HCT116 (cell line): ENCODE measurements at regions not wholly inside any gene's neighbourhood (a gene's known extent, or its start where the extent isn't known, plus 50 kb on each side); places are given as distances from the start of the nearest gene placed in this dataset.

Experiments used
- ATAC-seq: fragments of 200-7000 bp; cut with Tn5 transposase; 2 replicates; pipeline ENCODE4 v1.9.1; 2020; ENCODE audit warnings: mild to moderate bottlenecking, moderate library complexity
- BruUV-seq: library from RNA; stranded (reverse); fragments of 400-500 nt; replicated peaks from 2 replicates; lab custom pipeline; 2021; lab: Mats Ljungman, UMichigan
- CTCF ChIA-PET: fragments of 300-600 bp; sonication (Branson Sonifier 250); formaldehyde crosslinking; loops from one replicate; lab custom pipeline; 2021; ENCODE audit warnings: antibody characterized with exemption; lab: Charles Lee
- POLR2A ChIA-PET: fragments of 300-600, 350-600 bp; sonication (Branson Sonifier 250); formaldehyde crosslinking; loops from one replicate; lab custom pipeline; 2021; ENCODE audit warnings: antibody characterized with exemption; lab: Charles Lee
- RAD21 ChIA-PET, 2 experiments: fragments of 300-600 bp; sonication (Branson Sonifier 250); formaldehyde crosslinking; loops; one replicate each; lab custom pipeline; 2023; ENCODE audit warnings: low total read pairs in 2 of 2; ENCODE audit not compliant: uncharacterized antibody in 2 of 2, unreplicated experiment in 2 of 2, low non-redundant PET in 1 of 2; lab: Charles Lee
- DNase-seq: peaks from one replicate; pipeline ENCODE4 v3.0.0-alpha.2; 2010; ENCODE audit warnings: low read depth, low spot score
- H2AFZ ChIP-seq: fragments of 200-600 bp; shearing (Covaris generic), sonication (generic); 2 replicates; pipeline ENCODE4 v1.6.1; 2017; ENCODE audit warnings: low read depth, mixed run types, mixed read lengths, antibody characterized with exemption, low read length; ENCODE audit not compliant: poor library complexity, severe bottlenecking
- H3K27ac ChIP-seq: 2 replicates; pipeline ENCODE4 v1.5.1; 2012; ENCODE audit warnings: low read depth, low read length
- H3K27me3 ChIP-seq: fragments of 200-600 bp; sonication (generic); 2 replicates; pipeline ENCODE4 v1.6.1; 2016; ENCODE audit warnings: mixed run types, low read length, mixed read lengths; ENCODE audit not compliant: insufficient read depth
- H3K36me3 ChIP-seq, 2 experiments: fragments of 200-500 bp in 1 of 2; fragments of 200-600 bp in 1 of 2; sonication (Bioruptor generic) in 1 of 2; sonication (generic) in 1 of 2; 2 replicates each; pipeline versions ENCODE4 v1.5.1 to v1.6.1; 2014 to 2016; ENCODE audit warnings: low read length in 2 of 2, inconsistent platforms in 1 of 2, mixed read lengths in 1 of 2, mixed run types in 1 of 2; ENCODE audit not compliant: insufficient read depth in 2 of 2, control insufficient read depth in 1 of 2
- H3K4me1 ChIP-seq, 2 experiments: fragments of 200-600 bp in 1 of 2; sonication (generic) in 1 of 2; 2 replicates each; pipeline versions ENCODE4 v1.5.1 to v1.6.1; 2012 to 2017; ENCODE audit warnings: low read length in 2 of 2, inconsistent platforms in 1 of 2, mild to moderate bottlenecking in 1 of 2, mixed read lengths in 1 of 2, mixed run types in 1 of 2, moderate library complexity in 1 of 2; ENCODE audit not compliant: insufficient read depth in 2 of 2, control insufficient read depth in 1 of 2
- H3K4me2 ChIP-seq: fragments of 200-600 bp; sonication (generic); 2 replicates; pipeline ENCODE4 v1.6.1; 2017; ENCODE audit warnings: mixed run types, low read length, mixed read lengths
- H3K4me3 ChIP-seq, 2 experiments: fragments of 200-600 bp in 1 of 2; sonication (generic) in 1 of 2; replicated peaks in 1 of 2; 2 replicates each; pipeline ENCODE4 v1.5.1; 2011 to 2016; ENCODE audit warnings: low read length in 2 of 2, control low read depth in 1 of 2, low read depth in 1 of 2, mild to moderate bottlenecking in 1 of 2, mixed read lengths in 1 of 2, mixed run types in 1 of 2
- H3K79me2 ChIP-seq: fragments of 200-600 bp; sonication (generic); 2 replicates; pipeline ENCODE4 v1.6.1; 2017; ENCODE audit warnings: mild to moderate bottlenecking, mixed run types, low read length, moderate library complexity, mixed read lengths; ENCODE audit not compliant: insufficient read depth
- H3K9ac ChIP-seq: fragments of 200-600 bp; sonication (generic); 2 replicates; pipeline ENCODE4 v1.6.1; 2016; ENCODE audit warnings: low read length, mixed read lengths
- H3K9me2 ChIP-seq: fragments of 200-600 bp; sonication (generic), shearing (Covaris generic); 2 replicates; pipeline ENCODE4 v1.6.1; 2017; ENCODE audit warnings: mixed run types, mild to moderate bottlenecking, moderate library complexity; ENCODE audit not compliant: insufficient read depth
- H3K9me3 ChIP-seq, 2 experiments: fragments of 200-500 bp in 1 of 2; fragments of 200-600 bp in 1 of 2; sonication (Bioruptor generic) in 1 of 2; sonication (generic) in 1 of 2; 2 replicates each; pipeline ENCODE4 v1.6.1; 2014 to 2017; ENCODE audit warnings: low read length in 2 of 2, mixed read lengths in 2 of 2, inconsistent platforms in 1 of 2, low read depth in 1 of 2, mild to moderate bottlenecking in 1 of 2, mixed run types in 1 of 2, moderate library complexity in 1 of 2; ENCODE audit not compliant: control insufficient read depth in 1 of 2, insufficient read depth in 1 of 2
- H4K20me1 ChIP-seq: fragments of 200-600 bp; sonication (generic), shearing (Covaris generic); 2 replicates; pipeline ENCODE4 v1.6.1; 2017; ENCODE audit warnings: mixed run types, mild to moderate bottlenecking, moderate library complexity; ENCODE audit not compliant: insufficient read depth
- CBX3 ChIP-seq: IDR thresholded peaks from 2 replicates; pipeline ENCODE4 v1.6.1; 2012; ENCODE audit warnings: low read depth
- CEBPB ChIP-seq: IDR thresholded peaks from 2 replicates; pipeline ENCODE4 v1.6.1; 2012; ENCODE audit warnings: low read depth
- EGR1 ChIP-seq: IDR thresholded peaks from 2 replicates; pipeline ENCODE4 v1.6.1; 2012; ENCODE audit warnings: low read depth
- FOSL1 ChIP-seq: IDR thresholded peaks from 2 replicates; pipeline ENCODE4 v1.6.1; 2012; ENCODE audit warnings: low read depth
- JUND ChIP-seq: IDR thresholded peaks from 2 replicates; pipeline ENCODE4 v1.6.1; 2012
- POLR2A ChIP-seq: IDR thresholded peaks from 2 replicates; pipeline ENCODE4 v1.7.0; 2011; ENCODE audit warnings: borderline replicate concordance; ENCODE audit not compliant: insufficient read depth, insufficient read length; ENCODE audit errors: extremely low read depth
- POLR2AphosphoS5 ChIP-seq: IDR thresholded peaks from 2 replicates; pipeline ENCODE4 v1.6.1; 2011; ENCODE audit warnings: mild to moderate bottlenecking, low read depth, low read length, moderate library complexity
- RAD21 ChIP-seq: IDR thresholded peaks from 2 replicates; pipeline ENCODE4 v1.6.1; 2012; ENCODE audit warnings: low read depth, mild to moderate bottlenecking
- SIN3A ChIP-seq: IDR thresholded peaks from 2 replicates; pipeline ENCODE4 v1.6.1; 2012; ENCODE audit warnings: low read depth
- ZFX ChIP-seq: fragments of 450-650 bp; IDR thresholded peaks from 2 replicates; pipeline ENCODE4 v1.6.1; 2017
- intact Hi-C: fragments of 100-400 bp; cut with micrococcal nuclease; formaldehyde crosslinking; loops from 2 replicates; pipeline ENCODE4 v1.10.0; 2022
- TF ChIP-seq, protein P1 (sequence below), 3 experiments: fragments of 200-600 bp in 1 of 3; sonication (generic) in 1 of 3; IDR thresholded peaks in 2 of 3; conservative IDR thresholded peaks in 1 of 3; 2 replicates each; pipeline ENCODE4 v1.5.1; 2012 to 2017; ENCODE audit warnings: low read depth in 2 of 3, low read length in 2 of 3, antibody characterized with exemption in 1 of 3, borderline replicate concordance in 1 of 3, control low read depth in 1 of 3, mild to moderate bottlenecking in 1 of 3, mixed read lengths in 1 of 3, mixed run types in 1 of 3, moderate library complexity in 1 of 3; ENCODE audit not compliant: insufficient read depth in 1 of 3
- TF ChIP-seq, protein P2 (sequence below): IDR thresholded peaks from 2 replicates; pipeline ENCODE4 v1.6.1; 2012; ENCODE audit warnings: low read depth

DNA sequence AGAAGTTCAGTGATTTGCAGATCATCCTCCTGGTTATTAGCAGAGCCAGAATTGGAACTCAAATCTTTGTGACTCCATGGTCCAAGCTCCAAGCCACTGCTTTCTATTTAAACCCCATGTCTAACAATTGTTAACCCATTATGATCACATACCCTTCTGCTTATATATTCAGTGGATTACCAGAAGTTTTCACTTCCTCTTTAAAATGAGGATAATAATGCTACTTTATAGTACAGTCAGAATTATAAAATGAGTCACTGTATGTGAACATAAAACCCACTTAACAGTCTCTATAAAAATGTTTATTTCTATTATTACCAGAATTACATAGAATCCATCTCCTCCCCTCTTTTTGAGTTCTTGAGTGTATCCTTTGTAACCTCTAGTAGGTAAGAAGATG, 550.7 kb upstream of the DPPA4 start:
- no peaks in the 10 kb centered on the region for H4K20me1 ChIP-seq
- H3K9ac ChIP-seq = no peak overlapping the region
- ATAC-seq = no peak
- H3K4me3 ChIP-seq = no peak overlapping the region
- no TSS peak for BruUV-seq
- no peak overlapping the region for H3K4me2 ChIP-seq
- no peaks in the 10 kb centered on the region for H3K9me2 ChIP-seq
- ChIA-PET RAD21 (no interaction called here), CTCF (no interaction called here), POLR2A (no interaction called here)
- H3K79me2 ChIP-seq = no peaks in the 10 kb centered on the region
- no peak for DNase-seq
- no peaks in the 10 kb centered on the region for H3K36me3 ChIP-seq
- H3K27me3 ChIP-seq = no peaks in the 10 kb centered on the region
- intact Hi-C loops = no loop called here
- H3K9me3 ChIP-seq = peaks cover 0 to 7% of the 10 kb centered on the region in 2 experiments; a peak in 1 of 4 replicates
- H3K27ac ChIP-seq = no peak overlapping the region
- TF ChIP-seq RAD21 (no peak), JUND (no peak), POLR2AphosphoS5 (no peak), ZFX (no peak), EGR1 (no peak), CBX3 (no peak), SIN3A (no peak), POLR2A (no peak), CEBPB (no peak), FOSL1 (no peak)
- TF ChIP-seq, protein P1, sequence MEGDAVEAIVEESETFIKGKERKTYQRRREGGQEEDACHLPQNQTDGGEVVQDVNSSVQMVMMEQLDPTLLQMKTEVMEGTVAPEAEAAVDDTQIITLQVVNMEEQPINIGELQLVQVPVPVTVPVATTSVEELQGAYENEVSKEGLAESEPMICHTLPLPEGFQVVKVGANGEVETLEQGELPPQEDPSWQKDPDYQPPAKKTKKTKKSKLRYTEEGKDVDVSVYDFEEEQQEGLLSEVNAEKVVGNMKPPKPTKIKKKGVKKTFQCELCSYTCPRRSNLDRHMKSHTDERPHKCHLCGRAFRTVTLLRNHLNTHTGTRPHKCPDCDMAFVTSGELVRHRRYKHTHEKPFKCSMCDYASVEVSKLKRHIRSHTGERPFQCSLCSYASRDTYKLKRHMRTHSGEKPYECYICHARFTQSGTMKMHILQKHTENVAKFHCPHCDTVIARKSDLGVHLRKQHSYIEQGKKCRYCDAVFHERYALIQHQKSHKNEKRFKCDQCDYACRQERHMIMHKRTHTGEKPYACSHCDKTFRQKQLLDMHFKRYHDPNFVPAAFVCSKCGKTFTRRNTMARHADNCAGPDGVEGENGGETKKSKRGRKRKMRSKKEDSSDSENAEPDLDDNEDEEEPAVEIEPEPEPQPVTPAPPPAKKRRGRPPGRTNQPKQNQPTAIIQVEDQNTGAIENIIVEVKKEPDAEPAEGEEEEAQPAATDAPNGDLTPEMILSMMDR (IDR thresholded peaks at IDR 0.05 in 2 of 3, conservative IDR thresholded peaks at IDR 0.05 in 1 of 3; ENCODE audit: borderline replicate concordance in 1 of 3, insufficient read depth in 1 of 3, low read depth in 2 of 3, low read length in 2 of 3) = no peak
- TF ChIP-seq, protein P2, sequence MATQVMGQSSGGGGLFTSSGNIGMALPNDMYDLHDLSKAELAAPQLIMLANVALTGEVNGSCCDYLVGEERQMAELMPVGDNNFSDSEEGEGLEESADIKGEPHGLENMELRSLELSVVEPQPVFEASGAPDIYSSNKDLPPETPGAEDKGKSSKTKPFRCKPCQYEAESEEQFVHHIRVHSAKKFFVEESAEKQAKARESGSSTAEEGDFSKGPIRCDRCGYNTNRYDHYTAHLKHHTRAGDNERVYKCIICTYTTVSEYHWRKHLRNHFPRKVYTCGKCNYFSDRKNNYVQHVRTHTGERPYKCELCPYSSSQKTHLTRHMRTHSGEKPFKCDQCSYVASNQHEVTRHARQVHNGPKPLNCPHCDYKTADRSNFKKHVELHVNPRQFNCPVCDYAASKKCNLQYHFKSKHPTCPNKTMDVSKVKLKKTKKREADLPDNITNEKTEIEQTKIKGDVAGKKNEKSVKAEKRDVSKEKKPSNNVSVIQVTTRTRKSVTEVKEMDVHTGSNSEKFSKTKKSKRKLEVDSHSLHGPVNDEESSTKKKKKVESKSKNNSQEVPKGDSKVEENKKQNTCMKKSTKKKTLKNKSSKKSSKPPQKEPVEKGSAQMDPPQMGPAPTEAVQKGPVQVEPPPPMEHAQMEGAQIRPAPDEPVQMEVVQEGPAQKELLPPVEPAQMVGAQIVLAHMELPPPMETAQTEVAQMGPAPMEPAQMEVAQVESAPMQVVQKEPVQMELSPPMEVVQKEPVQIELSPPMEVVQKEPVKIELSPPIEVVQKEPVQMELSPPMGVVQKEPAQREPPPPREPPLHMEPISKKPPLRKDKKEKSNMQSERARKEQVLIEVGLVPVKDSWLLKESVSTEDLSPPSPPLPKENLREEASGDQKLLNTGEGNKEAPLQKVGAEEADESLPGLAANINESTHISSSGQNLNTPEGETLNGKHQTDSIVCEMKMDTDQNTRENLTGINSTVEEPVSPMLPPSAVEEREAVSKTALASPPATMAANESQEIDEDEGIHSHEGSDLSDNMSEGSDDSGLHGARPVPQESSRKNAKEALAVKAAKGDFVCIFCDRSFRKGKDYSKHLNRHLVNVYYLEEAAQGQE = no peak
- no peak overlapping the region for H2AFZ ChIP-seq
- H3K4me1 ChIP-seq = no peaks in the 10 kb centered on the region
